ENCODE measurements at regions not wholly inside any gene's neighbourhood (a gene's known extent, or its start where the extent isn't known, plus 50 kb on each side); places are given as distances from the start of the nearest gene placed in this dataset.

DNA sequence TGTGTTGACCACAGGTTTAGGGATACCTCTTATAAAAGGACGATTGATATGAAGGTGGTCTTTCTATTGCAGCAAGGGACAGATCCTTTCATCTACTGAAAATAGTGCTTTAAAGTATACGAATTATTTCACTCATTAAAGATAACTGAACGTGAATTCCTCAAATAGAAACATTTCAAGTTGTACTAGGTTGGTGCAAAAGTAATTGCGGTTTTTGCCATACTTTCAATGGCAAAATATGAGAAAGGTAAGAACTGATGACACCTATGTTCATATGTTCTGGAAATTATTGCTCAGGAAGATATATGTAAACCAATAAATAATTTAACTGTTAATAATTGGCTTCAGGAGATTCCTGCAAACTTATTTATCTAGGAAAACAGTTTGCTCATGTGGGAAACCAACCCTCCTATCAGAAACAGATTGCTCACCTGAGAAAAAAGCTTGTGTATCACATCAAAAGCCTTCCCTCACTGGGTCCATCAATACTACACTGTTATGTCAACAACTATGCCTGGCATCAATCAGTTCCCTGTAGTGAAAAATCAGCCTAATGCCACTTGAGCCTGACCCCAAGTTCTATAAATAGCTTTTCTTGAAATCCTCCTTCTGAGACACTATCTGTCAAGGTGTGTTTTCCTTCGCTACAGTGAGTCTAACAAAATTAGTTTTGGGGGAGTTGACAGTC, 81.5 kb upstream of the ACSL3 start:
- Mint-ChIP-seq H3K4me3 (no peak overlapping the region), H3K36me3 (ENCODE audit: low read depth) (no peaks in the 10 kb centered on the region), H3K27me3 (peaks cover 4% of the 10 kb centered on the region), H3K4me1 (ENCODE audit: low read depth) (no peaks in the 10 kb centered on the region), H3K27ac (no peak overlapping the region), H3K9me3 (no peaks in the 10 kb centered on the region)
- no peak for DNase-seq
- ATAC-seq, result no peak
- POLR2A ChIA-PET, result no interaction called here
- CTCF ChIA-PET, result no interaction called here
- TF ChIP-seq, protein P1, sequence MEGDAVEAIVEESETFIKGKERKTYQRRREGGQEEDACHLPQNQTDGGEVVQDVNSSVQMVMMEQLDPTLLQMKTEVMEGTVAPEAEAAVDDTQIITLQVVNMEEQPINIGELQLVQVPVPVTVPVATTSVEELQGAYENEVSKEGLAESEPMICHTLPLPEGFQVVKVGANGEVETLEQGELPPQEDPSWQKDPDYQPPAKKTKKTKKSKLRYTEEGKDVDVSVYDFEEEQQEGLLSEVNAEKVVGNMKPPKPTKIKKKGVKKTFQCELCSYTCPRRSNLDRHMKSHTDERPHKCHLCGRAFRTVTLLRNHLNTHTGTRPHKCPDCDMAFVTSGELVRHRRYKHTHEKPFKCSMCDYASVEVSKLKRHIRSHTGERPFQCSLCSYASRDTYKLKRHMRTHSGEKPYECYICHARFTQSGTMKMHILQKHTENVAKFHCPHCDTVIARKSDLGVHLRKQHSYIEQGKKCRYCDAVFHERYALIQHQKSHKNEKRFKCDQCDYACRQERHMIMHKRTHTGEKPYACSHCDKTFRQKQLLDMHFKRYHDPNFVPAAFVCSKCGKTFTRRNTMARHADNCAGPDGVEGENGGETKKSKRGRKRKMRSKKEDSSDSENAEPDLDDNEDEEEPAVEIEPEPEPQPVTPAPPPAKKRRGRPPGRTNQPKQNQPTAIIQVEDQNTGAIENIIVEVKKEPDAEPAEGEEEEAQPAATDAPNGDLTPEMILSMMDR (IDR thresholded peaks at IDR 0.05), result no peak
- intact Hi-C loops (cut with micrococcal nuclease), result no loop called here

DNA sequence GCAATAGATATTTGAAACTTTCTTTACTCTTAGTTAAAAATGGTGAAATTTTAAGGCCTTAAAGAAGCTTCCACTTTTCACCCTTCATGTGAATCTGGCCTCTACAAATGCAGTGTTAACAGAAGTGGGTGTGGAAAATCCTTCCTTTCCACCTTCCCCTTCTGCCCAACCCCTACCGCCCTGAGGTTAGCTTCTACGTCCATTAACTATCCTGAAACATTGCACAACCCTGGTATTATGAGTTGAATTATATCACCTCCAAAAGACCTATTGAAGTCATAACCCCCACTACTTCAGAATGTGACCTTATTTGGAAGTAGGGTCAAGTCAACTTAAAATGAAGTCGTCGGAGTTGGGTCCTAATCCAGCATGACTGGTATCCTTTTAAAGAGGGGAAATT, 80.8 kb upstream of the ACSL3 start:
- TF ChIP-seq, protein P1 (IDR thresholded peaks at IDR 0.05), result no peak
- POLR2A ChIA-PET, result no interaction called here
- no peaks in the 10 kb centered on the region for H3K9me3 Mint-ChIP-seq
- DNase-seq (no peak), ATAC-seq (no peak)
- H3K36me3 Mint-ChIP-seq (ENCODE audit: low read depth), result no peaks in the 10 kb centered on the region
- H3K4me3 Mint-ChIP-seq, result no peak overlapping the region
- CTCF ChIA-PET, result no interaction called here
- H3K27ac Mint-ChIP-seq, result no peak overlapping the region
- no peaks in the 10 kb centered on the region for H3K4me1 Mint-ChIP-seq (ENCODE audit: low read depth)
- intact Hi-C loops (cut with micrococcal nuclease), result no loop called here
- H3K27me3 Mint-ChIP-seq, result peaks cover 4% of the 10 kb centered on the region

DNA sequence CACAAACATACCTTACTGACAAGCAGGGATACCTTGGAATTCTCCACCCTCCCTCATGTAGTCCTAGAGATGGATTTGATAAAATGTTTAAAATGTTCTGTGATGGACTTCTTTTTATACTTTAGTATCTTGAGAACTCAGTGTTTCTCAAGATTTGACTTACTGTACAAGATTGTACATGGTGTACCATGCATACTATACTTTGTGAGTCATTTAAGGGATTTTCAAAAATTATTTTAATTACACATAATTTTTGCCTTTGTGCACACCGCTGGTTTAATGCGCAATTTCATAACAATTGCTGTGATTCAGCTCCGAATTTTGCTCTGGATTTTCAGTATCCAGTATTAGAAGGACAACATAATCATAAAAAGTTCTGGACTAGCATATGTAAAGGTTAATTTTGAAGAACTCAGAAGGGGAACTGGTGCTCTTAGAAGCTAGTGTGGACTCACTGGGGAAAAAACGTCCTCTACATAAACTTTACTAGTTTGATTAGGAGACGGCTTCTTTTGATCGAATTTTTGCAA, 78.6 kb upstream of the ACSL3 start:
- no peaks in the 10 kb centered on the region for H3K4me1 Mint-ChIP-seq (ENCODE audit: low read depth)
- peaks cover 4% of the 10 kb centered on the region for H3K27me3 Mint-ChIP-seq
- H3K9me3 Mint-ChIP-seq, result no peaks in the 10 kb centered on the region
- CTCF ChIA-PET, result no interaction called here
- H3K27ac Mint-ChIP-seq, result no peak overlapping the region
- no peak for DNase-seq
- no peak for ATAC-seq
- TF ChIP-seq, protein P1 (IDR thresholded peaks at IDR 0.05), result no peak
- POLR2A ChIA-PET, result no interaction called here
- no peaks in the 10 kb centered on the region for H3K36me3 Mint-ChIP-seq (ENCODE audit: low read depth)
- H3K4me3 Mint-ChIP-seq, result no peak overlapping the region
- intact Hi-C loops (cut with micrococcal nuclease), result no loop called here

DNA sequence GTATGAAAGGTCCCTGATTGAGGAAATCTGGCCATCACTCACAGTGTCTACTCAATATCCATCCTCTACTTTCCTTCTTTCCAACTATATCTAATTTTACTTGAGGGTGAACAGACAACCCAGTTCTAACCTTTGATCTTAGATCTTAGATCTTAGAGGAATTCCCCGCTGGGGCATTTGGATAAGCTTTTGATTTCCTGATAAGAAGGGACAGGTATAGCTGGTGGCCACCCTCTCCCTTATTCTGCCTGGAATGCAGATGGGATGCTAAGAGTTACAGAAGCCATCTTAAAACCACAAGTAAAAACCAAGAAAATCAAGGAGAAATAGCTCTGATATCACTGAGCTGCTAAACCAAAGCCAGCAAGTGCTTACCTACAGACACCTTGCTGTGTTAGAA, 77.2 kb upstream of the ACSL3 start:
- Mint-ChIP-seq H3K27ac (no peak overlapping the region), H3K9me3 (no peaks in the 10 kb centered on the region), H3K4me3 (no peak overlapping the region), H3K27me3 (peaks cover 4% of the 10 kb centered on the region), H3K36me3 (ENCODE audit: low read depth) (no peaks in the 10 kb centered on the region), H3K4me1 (ENCODE audit: low read depth) (peaks cover 4% of the 10 kb centered on the region)
- intact Hi-C loops (cut with micrococcal nuclease), result no loop called here
- ATAC-seq, result no peak
- ChIA-PET POLR2A (no interaction called here), CTCF (interaction anchor here (0.8 kb wide), 1 partner anchor 120 kb away, joined by 3 read pairs; no protein-coding TSS in a partner anchor)
- no peak for DNase-seq
- TF ChIP-seq, protein P1 (IDR thresholded peaks at IDR 0.05), result no peak

DNA sequence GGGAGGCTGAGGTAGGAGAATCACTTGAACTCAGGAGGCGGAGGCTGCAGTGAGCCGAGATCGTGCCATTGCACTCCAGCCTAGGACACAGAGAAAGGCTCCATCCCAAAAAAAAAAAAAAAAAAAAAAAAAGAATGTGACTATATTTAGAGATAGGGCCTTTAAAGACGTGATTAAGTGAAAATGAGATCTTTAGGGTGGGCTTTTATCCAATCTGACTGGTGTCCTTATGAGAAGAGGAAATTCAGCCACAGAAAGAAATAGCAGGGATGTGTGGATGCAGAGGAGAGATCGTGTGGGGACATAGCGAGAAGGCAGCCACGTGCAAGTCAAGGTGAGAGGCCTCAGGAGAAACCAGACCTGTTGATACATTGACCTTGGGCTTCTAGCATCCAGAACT, 69.9 kb upstream of the ACSL3 start:
- Mint-ChIP-seq H3K4me1 (ENCODE audit: low read depth) (peaks cover 21% of the 10 kb centered on the region), H3K4me3 (no peak overlapping the region), H3K36me3 (ENCODE audit: low read depth) (no peaks in the 10 kb centered on the region), H3K27ac (no peak overlapping the region), H3K9me3 (no peaks in the 10 kb centered on the region), H3K27me3 (no peaks in the 10 kb centered on the region)
- intact Hi-C loops (cut with micrococcal nuclease), result no loop called here
- TF ChIP-seq, protein P1 (IDR thresholded peaks at IDR 0.05), result no peak
- DNase-seq (no peak), ATAC-seq (no peak)
- POLR2A ChIA-PET, result no interaction called here
- CTCF ChIA-PET, result interaction anchor here (0.9 kb wide), 1 partner anchor 12 kb away, joined by 3 read pairs; no protein-coding TSS in a partner anchor
